WTC11 (cell line): ENCODE measurements at regions not wholly inside any gene's neighbourhood (a gene's known extent, or its start where the extent isn't known, plus 50 kb on each side); places are given as distances from the start of the nearest gene placed in this dataset.

ENCODE experiments used
- ATAC-seq: fragments of 200-7000 bp; cut with Tn5 transposase; 2 replicates; pipeline ENCODE4 v1.10.0; 2021; ENCODE audit warnings: mild to moderate bottlenecking, moderate library complexity
- CTCF ChIA-PET: fragments of 300-600 bp; sonication (Branson Sonifier 250); formaldehyde crosslinking; loops from one replicate; lab custom pipeline; 2021; ENCODE audit warnings: antibody characterized with exemption; lab: Charles Lee
- POLR2A ChIA-PET: fragments of 350-600 bp; sonication (Branson Sonifier 250); formaldehyde crosslinking; loops from one replicate; lab custom pipeline; 2021; ENCODE audit warnings: antibody characterized with exemption; lab: Charles Lee
- DNase-seq: peaks from one replicate; pipeline ENCODE4 v3.0.0; 2021; ENCODE audit warnings: low spot score
- H3K27ac Mint-ChIP-seq: 2 replicates; pipeline ENCODE4 v1.8.0; 2021; ENCODE audit warnings: mixed read lengths
- H3K27me3 Mint-ChIP-seq: 2 replicates; pipeline ENCODE4 v1.8.0; 2021; ENCODE audit warnings: low read depth, mild to moderate bottlenecking, moderate library complexity, mixed read lengths
- H3K36me3 Mint-ChIP-seq: 2 replicates; pipeline ENCODE4 v1.8.0; 2021; ENCODE audit warnings: mixed read lengths
- H3K4me1 Mint-ChIP-seq: 2 replicates; pipeline ENCODE4 v1.8.0; 2022; ENCODE audit warnings: mixed read lengths
- H3K4me3 Mint-ChIP-seq: 2 replicates; pipeline ENCODE4 v1.8.0; 2021; ENCODE audit warnings: mild to moderate bottlenecking, moderate library complexity, mixed read lengths
- H3K9me3 Mint-ChIP-seq: 2 replicates; pipeline ENCODE4 v1.8.0; 2021; ENCODE audit warnings: mixed read lengths
- ATF2 ChIP-seq: sonication (generic); formaldehyde crosslinking; IDR thresholded peaks from 2 replicates; pipeline ENCODE4 v1.8.1; 2022; ENCODE audit warnings: low read depth, missing genetic modification reagents, borderline replicate concordance
- CBFB ChIP-seq: sonication (generic); formaldehyde crosslinking; IDR thresholded peaks from 2 replicates; pipeline ENCODE4 v1.8.1; 2022; ENCODE audit warnings: mild to moderate bottlenecking, low read depth, missing genetic modification reagents
- CTCF ChIP-seq: fragments of 200-600 bp; IDR thresholded peaks from 2 replicates; pipeline ENCODE4 v1.8.0; 2022; ENCODE audit warnings: antibody characterized with exemption
- E2F5 ChIP-seq: sonication (generic); formaldehyde crosslinking; IDR thresholded peaks from 2 replicates; pipeline ENCODE4 v1.8.1; 2022; ENCODE audit warnings: mild to moderate bottlenecking, moderate library complexity, missing genetic modification reagents
- GABPB1 ChIP-seq: sonication (generic); formaldehyde crosslinking; IDR thresholded peaks from 2 replicates; pipeline ENCODE4 v1.8.1; 2023; ENCODE audit warnings: mild to moderate bottlenecking, missing genetic modification reagents
- HMGXB4 ChIP-seq: sonication (generic); formaldehyde crosslinking; IDR thresholded peaks from 2 replicates; pipeline ENCODE4 v1.8.1; 2023; ENCODE audit warnings: mild to moderate bottlenecking, moderate library complexity, missing genetic modification reagents
- IRF1 ChIP-seq: sonication (generic); formaldehyde crosslinking; IDR thresholded peaks from 2 replicates; pipeline ENCODE4 v1.8.0; 2023; ENCODE audit warnings: missing genetic modification reagents
- MAX ChIP-seq: sonication (generic); formaldehyde crosslinking; IDR thresholded peaks from 2 replicates; pipeline ENCODE4 v1.8.0; 2022; ENCODE audit warnings: mild to moderate bottlenecking, missing genetic modification reagents
- NR2C2 ChIP-seq: sonication (generic); formaldehyde crosslinking; IDR thresholded peaks from 2 replicates; pipeline ENCODE4 v1.8.0; 2022; ENCODE audit warnings: mild to moderate bottlenecking, missing genetic modification reagents
- OVOL2 ChIP-seq: fragments of 250-450 bp; sonication (Bioruptor Pico); IDR thresholded peaks from 2 replicates; pipeline ENCODE4 v1.9.0; 2021; ENCODE audit warnings: mild to moderate bottlenecking, borderline replicate concordance
- SMAD4 ChIP-seq: sonication (generic); formaldehyde crosslinking; IDR thresholded peaks from 2 replicates; pipeline ENCODE4 v1.8.0; 2022; ENCODE audit warnings: mild to moderate bottlenecking, missing genetic modification reagents
- ZNF121 ChIP-seq: sonication (generic); formaldehyde crosslinking; IDR thresholded peaks from 2 replicates; pipeline ENCODE4 v1.8.0; 2023; ENCODE audit warnings: missing genetic modification reagents
- ZNF232 ChIP-seq: sonication (generic); formaldehyde crosslinking; IDR thresholded peaks from 2 replicates; pipeline ENCODE4 v1.8.0; 2022; ENCODE audit warnings: mild to moderate bottlenecking, missing genetic modification reagents
- ZNF281 ChIP-seq: sonication (generic); formaldehyde crosslinking; IDR thresholded peaks from 2 replicates; pipeline ENCODE4 v1.8.0; 2023; ENCODE audit warnings: mild to moderate bottlenecking, missing genetic modification reagents
- ZSCAN18 ChIP-seq: fragments of 250-450 bp; sonication (Bioruptor Pico); IDR thresholded peaks from 2 replicates; pipeline ENCODE4 v2.1.2; 2022; ENCODE audit warnings: mild to moderate bottlenecking, moderate library complexity

- DNase-seq (no peak), ATAC-seq (no peak)
- Mint-ChIP-seq H3K4me1 (no peaks in the 10 kb centered on the region), H3K27me3 (no peaks in the 10 kb centered on the region), H3K36me3 (no peaks in the 10 kb centered on the region), H3K4me3 (no peak overlapping the region), H3K9me3 (no peaks in the 10 kb centered on the region), H3K27ac (no peak overlapping the region)
- CTCF ChIA-PET: no interaction called here
- POLR2A ChIA-PET: no interaction called here
- no peak for TF ChIP-seq SMAD4 (CRISPR knock-in tag)
- no peak for TF ChIP-seq NR2C2
- no peak for TF ChIP-seq OVOL2
- no peak for TF ChIP-seq ZNF281 (CRISPR knock-in tag)
- no peak for TF ChIP-seq HMGXB4 (CRISPR knock-in tag)
- TF ChIP-seq E2F5 (CRISPR knock-in tag): no peak
- TF ChIP-seq IRF1 (CRISPR knock-in tag): no peak
- TF ChIP-seq ZNF121 (CRISPR knock-in tag): no peak
- TF ChIP-seq MAX (CRISPR knock-in tag): no peak
- no peak for TF ChIP-seq ZNF232 (CRISPR knock-in tag)
- TF ChIP-seq ATF2: no peak
- TF ChIP-seq GABPB1 (CRISPR knock-in tag): no peak
- TF ChIP-seq, all 79 proteins: peak for 0
Measured at GRCh38 chr13:67620665-67621064, 390.5 kb upstream of the PCDH9 start.

GRCh38 chr13:67619995-67620380 is 389.9 kb upstream of the PCDH9 start:
- no peak for ATAC-seq
- Mint-ChIP-seq H3K4me3 (no peak overlapping the region), H3K27ac (no peak overlapping the region)

More at GRCh38 chr13:67619995-67620380, 389.9 kb upstream of the PCDH9 start:
- H3K27me3 Mint-ChIP-seq: no peaks in the 10 kb centered on the region
- TF ChIP-seq CTCF (no peak), NR2C2 (no peak), ZSCAN18 (CRISPR knock-in tag) (no peak), CBFB (no peak)
- TF ChIP-seq, all 79 proteins: peak for 0
- DNase-seq: no peak
- Mint-ChIP-seq H3K9me3 (no peaks in the 10 kb centered on the region), H3K4me1 (no peaks in the 10 kb centered on the region), H3K36me3 (no peaks in the 10 kb centered on the region)
- ChIA-PET CTCF (no interaction called here), POLR2A (no interaction called here)
